ENCODE measurements at regions not wholly inside any gene's neighbourhood (a gene's known extent, or its start where the extent isn't known, plus 50 kb on each side); places are given as distances from the start of the nearest gene placed in this dataset.

DNA sequence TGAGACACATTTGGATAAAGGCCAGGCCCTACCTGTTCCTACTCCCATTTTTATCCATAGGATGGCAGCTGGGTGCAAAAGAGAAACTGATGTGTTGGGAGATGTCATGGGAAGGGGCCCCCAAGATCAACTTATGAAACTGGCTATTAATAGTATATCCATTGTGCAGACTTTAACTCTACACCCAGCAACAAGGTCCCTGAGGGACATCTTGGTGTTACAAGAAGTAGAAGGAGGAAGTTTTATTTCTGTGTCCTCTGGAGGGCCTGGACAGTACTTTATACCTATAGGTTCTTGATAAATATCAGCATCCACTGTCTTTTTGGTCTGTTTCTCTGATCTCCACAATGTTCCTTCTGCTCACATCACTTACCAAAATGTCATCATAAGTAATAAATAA, 84.6 kb downstream of the BTG1 start:
- TF ChIP-seq, protein P1, sequence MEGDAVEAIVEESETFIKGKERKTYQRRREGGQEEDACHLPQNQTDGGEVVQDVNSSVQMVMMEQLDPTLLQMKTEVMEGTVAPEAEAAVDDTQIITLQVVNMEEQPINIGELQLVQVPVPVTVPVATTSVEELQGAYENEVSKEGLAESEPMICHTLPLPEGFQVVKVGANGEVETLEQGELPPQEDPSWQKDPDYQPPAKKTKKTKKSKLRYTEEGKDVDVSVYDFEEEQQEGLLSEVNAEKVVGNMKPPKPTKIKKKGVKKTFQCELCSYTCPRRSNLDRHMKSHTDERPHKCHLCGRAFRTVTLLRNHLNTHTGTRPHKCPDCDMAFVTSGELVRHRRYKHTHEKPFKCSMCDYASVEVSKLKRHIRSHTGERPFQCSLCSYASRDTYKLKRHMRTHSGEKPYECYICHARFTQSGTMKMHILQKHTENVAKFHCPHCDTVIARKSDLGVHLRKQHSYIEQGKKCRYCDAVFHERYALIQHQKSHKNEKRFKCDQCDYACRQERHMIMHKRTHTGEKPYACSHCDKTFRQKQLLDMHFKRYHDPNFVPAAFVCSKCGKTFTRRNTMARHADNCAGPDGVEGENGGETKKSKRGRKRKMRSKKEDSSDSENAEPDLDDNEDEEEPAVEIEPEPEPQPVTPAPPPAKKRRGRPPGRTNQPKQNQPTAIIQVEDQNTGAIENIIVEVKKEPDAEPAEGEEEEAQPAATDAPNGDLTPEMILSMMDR (IDR thresholded peaks at IDR 0.05; ENCODE audit: low read depth, low read length, missing input control): no peak
- TF ChIP-seq TAF1 (conservative IDR thresholded peaks at IDR 0.05) (no peak), YY1 (IDR thresholded peaks at IDR 0.05) (no peak), RAD21 (IDR thresholded peaks at IDR 0.05) (no peak), EGR1 (IDR thresholded peaks at IDR 0.05; ENCODE audit: low read depth in 2 of 2) (no peak), JUND (IDR thresholded peaks at IDR 0.05) (no peak), SP1 (IDR thresholded peaks at IDR 0.05) (no peak), GABPA (IDR thresholded peaks at IDR 0.05 in 1 of 2, conservative IDR thresholded peaks at IDR 0.05 in 1 of 2) (no peak), HNF4G (IDR thresholded peaks at IDR 0.05) (no peak), FOXA1 (IDR thresholded peaks at IDR 0.05) (no peak)
- TF ChIP-seq, protein P2, sequence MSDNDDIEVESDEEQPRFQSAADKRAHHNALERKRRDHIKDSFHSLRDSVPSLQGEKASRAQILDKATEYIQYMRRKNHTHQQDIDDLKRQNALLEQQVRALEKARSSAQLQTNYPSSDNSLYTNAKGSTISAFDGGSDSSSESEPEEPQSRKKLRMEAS (IDR thresholded peaks at IDR 0.05): no peak
- TF ChIP-seq, protein P3, sequence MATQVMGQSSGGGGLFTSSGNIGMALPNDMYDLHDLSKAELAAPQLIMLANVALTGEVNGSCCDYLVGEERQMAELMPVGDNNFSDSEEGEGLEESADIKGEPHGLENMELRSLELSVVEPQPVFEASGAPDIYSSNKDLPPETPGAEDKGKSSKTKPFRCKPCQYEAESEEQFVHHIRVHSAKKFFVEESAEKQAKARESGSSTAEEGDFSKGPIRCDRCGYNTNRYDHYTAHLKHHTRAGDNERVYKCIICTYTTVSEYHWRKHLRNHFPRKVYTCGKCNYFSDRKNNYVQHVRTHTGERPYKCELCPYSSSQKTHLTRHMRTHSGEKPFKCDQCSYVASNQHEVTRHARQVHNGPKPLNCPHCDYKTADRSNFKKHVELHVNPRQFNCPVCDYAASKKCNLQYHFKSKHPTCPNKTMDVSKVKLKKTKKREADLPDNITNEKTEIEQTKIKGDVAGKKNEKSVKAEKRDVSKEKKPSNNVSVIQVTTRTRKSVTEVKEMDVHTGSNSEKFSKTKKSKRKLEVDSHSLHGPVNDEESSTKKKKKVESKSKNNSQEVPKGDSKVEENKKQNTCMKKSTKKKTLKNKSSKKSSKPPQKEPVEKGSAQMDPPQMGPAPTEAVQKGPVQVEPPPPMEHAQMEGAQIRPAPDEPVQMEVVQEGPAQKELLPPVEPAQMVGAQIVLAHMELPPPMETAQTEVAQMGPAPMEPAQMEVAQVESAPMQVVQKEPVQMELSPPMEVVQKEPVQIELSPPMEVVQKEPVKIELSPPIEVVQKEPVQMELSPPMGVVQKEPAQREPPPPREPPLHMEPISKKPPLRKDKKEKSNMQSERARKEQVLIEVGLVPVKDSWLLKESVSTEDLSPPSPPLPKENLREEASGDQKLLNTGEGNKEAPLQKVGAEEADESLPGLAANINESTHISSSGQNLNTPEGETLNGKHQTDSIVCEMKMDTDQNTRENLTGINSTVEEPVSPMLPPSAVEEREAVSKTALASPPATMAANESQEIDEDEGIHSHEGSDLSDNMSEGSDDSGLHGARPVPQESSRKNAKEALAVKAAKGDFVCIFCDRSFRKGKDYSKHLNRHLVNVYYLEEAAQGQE (IDR thresholded peaks at IDR 0.05): no peak
- TF ChIP-seq, protein P4, sequence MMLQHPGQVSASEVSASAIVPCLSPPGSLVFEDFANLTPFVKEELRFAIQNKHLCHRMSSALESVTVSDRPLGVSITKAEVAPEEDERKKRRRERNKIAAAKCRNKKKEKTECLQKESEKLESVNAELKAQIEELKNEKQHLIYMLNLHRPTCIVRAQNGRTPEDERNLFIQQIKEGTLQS (IDR thresholded peaks at IDR 0.05): no peak
- TF ChIP-seq, protein P5, sequence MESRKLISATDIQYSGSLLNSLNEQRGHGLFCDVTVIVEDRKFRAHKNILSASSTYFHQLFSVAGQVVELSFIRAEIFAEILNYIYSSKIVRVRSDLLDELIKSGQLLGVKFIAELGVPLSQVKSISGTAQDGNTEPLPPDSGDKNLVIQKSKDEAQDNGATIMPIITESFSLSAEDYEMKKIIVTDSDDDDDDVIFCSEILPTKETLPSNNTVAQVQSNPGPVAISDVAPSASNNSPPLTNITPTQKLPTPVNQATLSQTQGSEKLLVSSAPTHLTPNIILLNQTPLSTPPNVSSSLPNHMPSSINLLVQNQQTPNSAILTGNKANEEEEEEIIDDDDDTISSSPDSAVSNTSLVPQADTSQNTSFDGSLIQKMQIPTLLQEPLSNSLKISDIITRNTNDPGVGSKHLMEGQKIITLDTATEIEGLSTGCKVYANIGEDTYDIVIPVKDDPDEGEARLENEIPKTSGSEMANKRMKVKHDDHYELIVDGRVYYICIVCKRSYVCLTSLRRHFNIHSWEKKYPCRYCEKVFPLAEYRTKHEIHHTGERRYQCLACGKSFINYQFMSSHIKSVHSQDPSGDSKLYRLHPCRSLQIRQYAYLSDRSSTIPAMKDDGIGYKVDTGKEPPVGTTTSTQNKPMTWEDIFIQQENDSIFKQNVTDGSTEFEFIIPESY (IDR thresholded peaks at IDR 0.05): no peak

Measured in liver (tissue), 3 donors.